ENCODE measurements at regions not wholly inside any gene's neighbourhood (a gene's known extent, or its start where the extent isn't known, plus 50 kb on each side); places are given as distances from the start of the nearest gene placed in this dataset.

GRCh38 chr1:117770981-117771531 lies 158.4 kb downstream of the GDAP2 start:
- DNase-seq (ENCODE audit: low read depth in 1 of 2, low spot score in 1 of 2): no peak
- Histone ChIP-seq H3K27ac (replicated peaks) (no peak overlapping the region), H3K4me3 (replicated peaks; ENCODE audit: insufficient read depth, low read length) (no peak overlapping the region), H3K27me3 (ENCODE audit: insufficient read depth, poor library complexity, severe bottlenecking) (no peaks in the 10 kb centered on the region)
- TF ChIP-seq CTCF (IDR thresholded peaks at IDR 0.05; ENCODE audit: insufficient read depth, low read length) (no peak), SPI1 (IDR thresholded peaks at IDR 0.05; ENCODE audit: borderline replicate concordance, low read depth) (no peak), GABPA (IDR thresholded peaks at IDR 0.05; ENCODE audit: low read depth) (no peak), REST (IDR thresholded peaks at IDR 0.05; ENCODE audit: insufficient replicate concordance, low read depth) (no peak), POLR2AphosphoS5 (IDR thresholded peaks at IDR 0.05; ENCODE audit: low read depth) (no peak)

- TF ChIP-seq REST (IDR thresholded peaks at IDR 0.05; ENCODE audit: insufficient replicate concordance, low read depth) (no peak), CTCF (IDR thresholded peaks at IDR 0.05; ENCODE audit: insufficient read depth, low read length) (no peak), SPI1 (IDR thresholded peaks at IDR 0.05; ENCODE audit: borderline replicate concordance, low read depth) (no peak), POLR2AphosphoS5 (IDR thresholded peaks at IDR 0.05; ENCODE audit: low read depth) (no peak), GABPA (IDR thresholded peaks at IDR 0.05; ENCODE audit: low read depth) (no peak)
- H3K27me3 ChIP-seq (ENCODE audit: insufficient read depth, poor library complexity, severe bottlenecking): peaks cover 3% of the 10 kb centered on the region
- H3K4me3 ChIP-seq (replicated peaks; ENCODE audit: insufficient read depth, low read length): no peak overlapping the region
- no peak for DNase-seq (ENCODE audit: low read depth in 1 of 2, low spot score in 1 of 2)
- H3K27ac ChIP-seq (replicated peaks): no peak overlapping the region
Measured at GRCh38 chr1:117779364-117779763, 150.1 kb downstream of the GDAP2 start.

GRCh38 chr1:117780687-117781475 lies 148.5 kb downstream of the GDAP2 start:
- no peak for DNase-seq (ENCODE audit: low read depth in 1 of 2, low spot score in 1 of 2)
- H3K27me3 ChIP-seq (ENCODE audit: insufficient read depth, poor library complexity, severe bottlenecking): peaks cover 3% of the 10 kb centered on the region
- no peak overlapping the region for H3K27ac ChIP-seq (replicated peaks)
- no peak overlapping the region for H3K4me3 ChIP-seq (replicated peaks; ENCODE audit: insufficient read depth, low read length)
- TF ChIP-seq CTCF (IDR thresholded peaks at IDR 0.05; ENCODE audit: insufficient read depth, low read length): no peak

Data from HL-60 (cell line).